ENCODE measurements at regions not wholly inside any gene's neighbourhood (a gene's known extent, or its start where the extent isn't known, plus 50 kb on each side); places are given as distances from the start of the nearest gene placed in this dataset.

DNA sequence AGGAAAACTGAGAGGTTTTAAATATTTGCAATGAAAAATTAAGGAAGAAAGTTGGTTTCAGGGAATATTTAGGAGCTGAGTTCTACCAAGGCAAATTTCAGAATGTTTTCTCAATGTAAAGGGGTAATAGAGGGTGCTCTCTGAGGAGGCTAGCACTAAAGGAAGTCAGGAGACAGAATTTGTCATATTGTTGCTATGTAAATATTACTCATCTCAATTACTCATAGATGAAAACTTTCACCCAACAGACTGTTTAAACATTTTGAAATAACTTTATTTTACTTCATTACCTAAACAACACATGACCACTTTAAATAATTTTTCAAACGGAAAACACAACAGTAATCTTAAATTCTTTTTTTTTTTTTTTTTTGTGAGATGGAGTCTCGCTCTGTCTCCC is 274.8 kb upstream of the NRG3 start:
- H3K9me3 ChIP-seq, result no peaks in the 10 kb centered on the region
- TF ChIP-seq SMC3 (IDR thresholded peaks at IDR 0.05; ENCODE audit: low read depth, low read length), result no peak
- no peak for TF ChIP-seq JUND (IDR thresholded peaks at IDR 0.05)
- TF ChIP-seq, protein P1, sequence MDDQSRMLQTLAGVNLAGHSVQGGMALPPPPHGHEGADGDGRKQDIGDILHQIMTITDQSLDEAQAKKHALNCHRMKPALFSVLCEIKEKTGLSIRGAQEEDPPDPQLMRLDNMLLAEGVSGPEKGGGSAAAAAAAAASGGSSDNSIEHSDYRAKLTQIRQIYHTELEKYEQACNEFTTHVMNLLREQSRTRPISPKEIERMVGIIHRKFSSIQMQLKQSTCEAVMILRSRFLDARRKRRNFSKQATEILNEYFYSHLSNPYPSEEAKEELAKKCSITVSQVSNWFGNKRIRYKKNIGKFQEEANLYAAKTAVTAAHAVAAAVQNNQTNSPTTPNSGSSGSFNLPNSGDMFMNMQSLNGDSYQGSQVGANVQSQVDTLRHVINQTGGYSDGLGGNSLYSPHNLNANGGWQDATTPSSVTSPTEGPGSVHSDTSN (IDR thresholded peaks at IDR 0.05), result no peak
- TF ChIP-seq, protein P2, sequence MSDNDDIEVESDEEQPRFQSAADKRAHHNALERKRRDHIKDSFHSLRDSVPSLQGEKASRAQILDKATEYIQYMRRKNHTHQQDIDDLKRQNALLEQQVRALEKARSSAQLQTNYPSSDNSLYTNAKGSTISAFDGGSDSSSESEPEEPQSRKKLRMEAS (IDR thresholded peaks at IDR 0.05; ENCODE audit: low read depth), result no peak
- TF ChIP-seq, protein P3, sequence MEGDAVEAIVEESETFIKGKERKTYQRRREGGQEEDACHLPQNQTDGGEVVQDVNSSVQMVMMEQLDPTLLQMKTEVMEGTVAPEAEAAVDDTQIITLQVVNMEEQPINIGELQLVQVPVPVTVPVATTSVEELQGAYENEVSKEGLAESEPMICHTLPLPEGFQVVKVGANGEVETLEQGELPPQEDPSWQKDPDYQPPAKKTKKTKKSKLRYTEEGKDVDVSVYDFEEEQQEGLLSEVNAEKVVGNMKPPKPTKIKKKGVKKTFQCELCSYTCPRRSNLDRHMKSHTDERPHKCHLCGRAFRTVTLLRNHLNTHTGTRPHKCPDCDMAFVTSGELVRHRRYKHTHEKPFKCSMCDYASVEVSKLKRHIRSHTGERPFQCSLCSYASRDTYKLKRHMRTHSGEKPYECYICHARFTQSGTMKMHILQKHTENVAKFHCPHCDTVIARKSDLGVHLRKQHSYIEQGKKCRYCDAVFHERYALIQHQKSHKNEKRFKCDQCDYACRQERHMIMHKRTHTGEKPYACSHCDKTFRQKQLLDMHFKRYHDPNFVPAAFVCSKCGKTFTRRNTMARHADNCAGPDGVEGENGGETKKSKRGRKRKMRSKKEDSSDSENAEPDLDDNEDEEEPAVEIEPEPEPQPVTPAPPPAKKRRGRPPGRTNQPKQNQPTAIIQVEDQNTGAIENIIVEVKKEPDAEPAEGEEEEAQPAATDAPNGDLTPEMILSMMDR (IDR thresholded peaks at IDR 0.05), result no peak
- TF ChIP-seq EP300 (IDR thresholded peaks at IDR 0.05; ENCODE audit: borderline replicate concordance in 1 of 2, low read depth in 1 of 2, low read length in 1 of 2), result no peak
- TF ChIP-seq, protein P4, sequence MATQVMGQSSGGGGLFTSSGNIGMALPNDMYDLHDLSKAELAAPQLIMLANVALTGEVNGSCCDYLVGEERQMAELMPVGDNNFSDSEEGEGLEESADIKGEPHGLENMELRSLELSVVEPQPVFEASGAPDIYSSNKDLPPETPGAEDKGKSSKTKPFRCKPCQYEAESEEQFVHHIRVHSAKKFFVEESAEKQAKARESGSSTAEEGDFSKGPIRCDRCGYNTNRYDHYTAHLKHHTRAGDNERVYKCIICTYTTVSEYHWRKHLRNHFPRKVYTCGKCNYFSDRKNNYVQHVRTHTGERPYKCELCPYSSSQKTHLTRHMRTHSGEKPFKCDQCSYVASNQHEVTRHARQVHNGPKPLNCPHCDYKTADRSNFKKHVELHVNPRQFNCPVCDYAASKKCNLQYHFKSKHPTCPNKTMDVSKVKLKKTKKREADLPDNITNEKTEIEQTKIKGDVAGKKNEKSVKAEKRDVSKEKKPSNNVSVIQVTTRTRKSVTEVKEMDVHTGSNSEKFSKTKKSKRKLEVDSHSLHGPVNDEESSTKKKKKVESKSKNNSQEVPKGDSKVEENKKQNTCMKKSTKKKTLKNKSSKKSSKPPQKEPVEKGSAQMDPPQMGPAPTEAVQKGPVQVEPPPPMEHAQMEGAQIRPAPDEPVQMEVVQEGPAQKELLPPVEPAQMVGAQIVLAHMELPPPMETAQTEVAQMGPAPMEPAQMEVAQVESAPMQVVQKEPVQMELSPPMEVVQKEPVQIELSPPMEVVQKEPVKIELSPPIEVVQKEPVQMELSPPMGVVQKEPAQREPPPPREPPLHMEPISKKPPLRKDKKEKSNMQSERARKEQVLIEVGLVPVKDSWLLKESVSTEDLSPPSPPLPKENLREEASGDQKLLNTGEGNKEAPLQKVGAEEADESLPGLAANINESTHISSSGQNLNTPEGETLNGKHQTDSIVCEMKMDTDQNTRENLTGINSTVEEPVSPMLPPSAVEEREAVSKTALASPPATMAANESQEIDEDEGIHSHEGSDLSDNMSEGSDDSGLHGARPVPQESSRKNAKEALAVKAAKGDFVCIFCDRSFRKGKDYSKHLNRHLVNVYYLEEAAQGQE (IDR thresholded peaks at IDR 0.05; ENCODE audit: low read depth, low read length), result no peak
- TF ChIP-seq FOXM1 (IDR thresholded peaks at IDR 0.05; ENCODE audit: low read depth), result no peak
- no peak for TF ChIP-seq ELF1 (IDR thresholded peaks at IDR 0.05)
- no peak for TF ChIP-seq RCOR1 (IDR thresholded peaks at IDR 0.05; ENCODE audit: low read length)
- no peak for TF ChIP-seq RAD21 (IDR thresholded peaks at IDR 0.05; ENCODE audit: low read length)
- no peak for TF ChIP-seq MXI1 (IDR thresholded peaks at IDR 0.05; ENCODE audit: low read depth, low read length)
- no peak for TF ChIP-seq NRF1 (IDR thresholded peaks at IDR 0.05; ENCODE audit: low read depth, low read length)
- TF ChIP-seq, protein P5, sequence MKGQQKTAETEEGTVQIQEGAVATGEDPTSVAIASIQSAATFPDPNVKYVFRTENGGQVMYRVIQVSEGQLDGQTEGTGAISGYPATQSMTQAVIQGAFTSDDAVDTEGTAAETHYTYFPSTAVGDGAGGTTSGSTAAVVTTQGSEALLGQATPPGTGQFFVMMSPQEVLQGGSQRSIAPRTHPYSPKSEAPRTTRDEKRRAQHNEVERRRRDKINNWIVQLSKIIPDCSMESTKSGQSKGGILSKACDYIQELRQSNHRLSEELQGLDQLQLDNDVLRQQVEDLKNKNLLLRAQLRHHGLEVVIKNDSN (IDR thresholded peaks at IDR 0.05; ENCODE audit: borderline replicate concordance, low read depth), result no peak
- no peak for TF ChIP-seq TAF1 (IDR thresholded peaks at IDR 0.05; ENCODE audit: borderline replicate concordance, low read depth, low read length)
- no peak for TF ChIP-seq POLR2AphosphoS5 (IDR thresholded peaks at IDR 0.05; ENCODE audit: low read depth, low read length)
- TF ChIP-seq, protein P6, sequence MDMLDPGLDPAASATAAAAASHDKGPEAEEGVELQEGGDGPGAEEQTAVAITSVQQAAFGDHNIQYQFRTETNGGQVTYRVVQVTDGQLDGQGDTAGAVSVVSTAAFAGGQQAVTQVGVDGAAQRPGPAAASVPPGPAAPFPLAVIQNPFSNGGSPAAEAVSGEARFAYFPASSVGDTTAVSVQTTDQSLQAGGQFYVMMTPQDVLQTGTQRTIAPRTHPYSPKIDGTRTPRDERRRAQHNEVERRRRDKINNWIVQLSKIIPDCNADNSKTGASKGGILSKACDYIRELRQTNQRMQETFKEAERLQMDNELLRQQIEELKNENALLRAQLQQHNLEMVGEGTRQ (IDR thresholded peaks at IDR 0.05; ENCODE audit: borderline replicate concordance, low read depth, low read length), result no peak
- no peaks in the 10 kb centered on the region for H3F3A ChIP-seq (replicated peaks; ENCODE audit: insufficient read depth)
- no peak overlapping the region for H3K9ac ChIP-seq
- no peaks in the 10 kb centered on the region for H4K20me1 ChIP-seq (ENCODE audit: insufficient read depth)
- no peaks in the 10 kb centered on the region for H3K27me3 ChIP-seq (ENCODE audit: insufficient read depth)
- H3K79me2 ChIP-seq (ENCODE audit: insufficient read depth), result no peaks in the 10 kb centered on the region
- H3K4me3 ChIP-seq (ENCODE audit: low read depth in 2 of 2, low read length in 1 of 2), result no peak overlapping the region
- CTCF ChIA-PET, result interaction anchor here (1.1 kb wide), 1 partner anchor 24 kb away, joined by 3 read pairs; no protein-coding TSS in a partner anchor
- H2AFZ ChIP-seq (ENCODE audit: low read depth), result no peak overlapping the region
- H3K36me3 ChIP-seq (replicated peaks in 1 of 2; ENCODE audit: control insufficient read depth in 1 of 2, insufficient read depth in 2 of 2, low read length in 1 of 2), result no peaks in the 10 kb centered on the region
- POLR2A ChIA-PET, result no interaction called here
- no peaks in the 10 kb centered on the region for H3K9me2 ChIP-seq
- DNase-seq, result no peak
- WGBS (ENCODE audit: low lambda C conversion rate), result 25% methylated on average over 2 of the region's 2 CpGs
- H3K27ac ChIP-seq (ENCODE audit: low read depth in 2 of 2, low read length in 1 of 2), result no peak overlapping the region
- H3K4me1 ChIP-seq (ENCODE audit: control insufficient read depth in 1 of 2, insufficient read depth in 2 of 2, low read depth in 1 of 2, low read length in 1 of 2), result no peaks in the 10 kb centered on the region
- no peak overlapping the region for H3K4me2 ChIP-seq
